IPS-18a (cell line): ENCODE measurements at regions not wholly inside any gene's neighbourhood (a gene's known extent, or its start where the extent isn't known, plus 50 kb on each side); places are given as distances from the start of the nearest gene placed in this dataset.

ENCODE experiments used
- H3K27ac ChIP-seq: one replicate; pipeline ENCODE4 v1.5.1; 2013; ENCODE audit warnings: low read length
- H3K27me3 ChIP-seq: one replicate; pipeline ENCODE4 v1.6.1; 2013; ENCODE audit warnings: mild to moderate bottlenecking, low read length; ENCODE audit not compliant: control insufficient read depth, insufficient read depth
- H3K36me3 ChIP-seq: one replicate; pipeline ENCODE4 v1.6.1; 2013; ENCODE audit warnings: low read depth, low read length; ENCODE audit not compliant: control insufficient read depth
- H3K4me1 ChIP-seq: one replicate; pipeline ENCODE4 v1.6.1; 2013; ENCODE audit warnings: low read depth, low read length; ENCODE audit not compliant: control insufficient read depth
- H3K4me3 ChIP-seq: one replicate; pipeline ENCODE4 v1.5.1; 2013; ENCODE audit warnings: low read length
- H3K9ac ChIP-seq: one replicate; pipeline ENCODE4 v1.6.1; 2013; ENCODE audit warnings: mild to moderate bottlenecking, low read length, moderate library complexity
- H3K9me3 ChIP-seq: one replicate; pipeline ENCODE4 v1.6.1; 2013; ENCODE audit warnings: low read depth, low read length; ENCODE audit not compliant: control insufficient read depth

- Histone ChIP-seq H3K27me3 (no peaks in the 10 kb centered on the region), H3K27ac (no peak overlapping the region), H3K9ac (no peak overlapping the region), H3K4me1 (peaks cover 27% of the 10 kb centered on the region), H3K4me3 (no peak overlapping the region), H3K36me3 (no peaks in the 10 kb centered on the region), H3K9me3 (peaks cover 1% of the 10 kb centered on the region)
Measured at GRCh38 chr7:132691201-132691600, 114.9 kb upstream of the PLXNA4 start.

- Histone ChIP-seq H3K27me3 (no peaks in the 10 kb centered on the region), H3K27ac (no peak overlapping the region), H3K9ac (no peak overlapping the region), H3K36me3 (no peaks in the 10 kb centered on the region), H3K9me3 (peaks cover 5% of the 10 kb centered on the region), H3K4me1 (peaks cover 27% of the 10 kb centered on the region), H3K4me3 (no peak overlapping the region)
Measured at GRCh38 chr7:132690174-132690573, 113.9 kb upstream of the PLXNA4 start.

- H3K36me3 ChIP-seq = no peaks in the 10 kb centered on the region
- no peak overlapping the region for H3K9ac ChIP-seq
- peak overlapping the region; percentile 45 for H3K27ac ChIP-seq
- peaks cover 5% of the 10 kb centered on the region for H3K9me3 ChIP-seq
- no peaks in the 10 kb centered on the region for H3K27me3 ChIP-seq
- H3K4me1 ChIP-seq = peaks cover 24% of the 10 kb centered on the region
- H3K4me3 ChIP-seq = peak overlapping the region; percentile 4
Measured at GRCh38 chr7:132687981-132688383, 111.7 kb upstream of the PLXNA4 start.

GRCh38 chr7:132687016-132687415 lies 110.7 kb upstream of the PLXNA4 start:
- Histone ChIP-seq H3K36me3 (no peaks in the 10 kb centered on the region), H3K27ac (no peak overlapping the region), H3K4me3 (no peak overlapping the region)

GRCh38 chr7:132685277-132685676 lies 109.0 kb upstream of the PLXNA4 start:
- no peak overlapping the region for H3K27ac ChIP-seq
- H3K4me3 ChIP-seq = no peak overlapping the region
- H3K27me3 ChIP-seq = no peaks in the 10 kb centered on the region
- H3K36me3 ChIP-seq = no peaks in the 10 kb centered on the region
- peaks cover 5% of the 10 kb centered on the region for H3K9me3 ChIP-seq
- H3K9ac ChIP-seq = no peak overlapping the region
- peaks cover 24% of the 10 kb centered on the region for H3K4me1 ChIP-seq

More at GRCh38 chr7:132687016-132687415, 110.7 kb upstream of the PLXNA4 start:
- peaks cover 5% of the 10 kb centered on the region for H3K9me3 ChIP-seq
- H3K27me3 ChIP-seq = no peaks in the 10 kb centered on the region
- H3K4me1 ChIP-seq = peaks cover 24% of the 10 kb centered on the region
- no peak overlapping the region for H3K9ac ChIP-seq

GRCh38 chr7:132683896-132684690 lies 107.8 kb upstream of the PLXNA4 start:
- Histone ChIP-seq H3K27me3 (no peaks in the 10 kb centered on the region), H3K9ac (no peak overlapping the region), H3K9me3 (peaks cover 5% of the 10 kb centered on the region)

GRCh38 chr7:132681951-132682350 lies 105.7 kb upstream of the PLXNA4 start:
- Histone ChIP-seq H3K9me3 (peaks cover 5% of the 10 kb centered on the region), H3K27me3 (no peaks in the 10 kb centered on the region), H3K9ac (no peak overlapping the region), H3K4me3 (no peak overlapping the region), H3K4me1 (peaks cover 3% of the 10 kb centered on the region), H3K36me3 (no peaks in the 10 kb centered on the region), H3K27ac (no peak overlapping the region)

More at GRCh38 chr7:132683896-132684690, 107.8 kb upstream of the PLXNA4 start:
- Histone ChIP-seq H3K27ac (no peak overlapping the region), H3K4me3 (no peak overlapping the region), H3K36me3 (no peaks in the 10 kb centered on the region), H3K4me1 (peaks cover 23% of the 10 kb centered on the region)

- H3K36me3 ChIP-seq = no peaks in the 10 kb centered on the region
Measured at GRCh38 chr7:132680590-132680989, 104.3 kb upstream of the PLXNA4 start.

GRCh38 chr7:132678656-132679055 lies 102.4 kb upstream of the PLXNA4 start:
- H3K4me1 ChIP-seq = no peaks in the 10 kb centered on the region
- no peak overlapping the region for H3K4me3 ChIP-seq
- H3K9ac ChIP-seq = no peak overlapping the region
- no peaks in the 10 kb centered on the region for H3K9me3 ChIP-seq
- no peaks in the 10 kb centered on the region for H3K36me3 ChIP-seq
- H3K27ac ChIP-seq = no peak overlapping the region
- H3K27me3 ChIP-seq = no peaks in the 10 kb centered on the region

More at GRCh38 chr7:132680590-132680989, 104.3 kb upstream of the PLXNA4 start:
- Histone ChIP-seq H3K27ac (no peak overlapping the region), H3K27me3 (no peaks in the 10 kb centered on the region), H3K4me1 (no peaks in the 10 kb centered on the region), H3K9me3 (no peaks in the 10 kb centered on the region), H3K9ac (no peak overlapping the region), H3K4me3 (no peak overlapping the region)

GRCh38 chr7:132677918-132678317 lies 101.6 kb upstream of the PLXNA4 start:
- Histone ChIP-seq H3K36me3 (no peaks in the 10 kb centered on the region), H3K9ac (no peak overlapping the region)

GRCh38 chr7:132672200-132672990 lies 96.1 kb upstream of the PLXNA4 start:
- no peaks in the 10 kb centered on the region for H3K36me3 ChIP-seq
- H3K27ac ChIP-seq = no peak overlapping the region
- H3K4me1 ChIP-seq = no peaks in the 10 kb centered on the region
- H3K27me3 ChIP-seq = no peaks in the 10 kb centered on the region
- no peak overlapping the region for H3K4me3 ChIP-seq
- H3K9ac ChIP-seq = no peak overlapping the region
- no peaks in the 10 kb centered on the region for H3K9me3 ChIP-seq

More at GRCh38 chr7:132677918-132678317, 101.6 kb upstream of the PLXNA4 start:
- no peak overlapping the region for H3K4me3 ChIP-seq
- H3K27me3 ChIP-seq = no peaks in the 10 kb centered on the region
- no peaks in the 10 kb centered on the region for H3K4me1 ChIP-seq
- no peaks in the 10 kb centered on the region for H3K9me3 ChIP-seq
- no peak overlapping the region for H3K27ac ChIP-seq
